ENCODE measurements at regions not wholly inside any gene's neighbourhood (a gene's known extent, or its start where the extent isn't known, plus 50 kb on each side); places are given as distances from the start of the nearest gene placed in this dataset.
"Not testable (repeated sequence)": the region's sequence is repeated elsewhere in the genome, so short reads cannot be mapped to it uniquely, and the experiment has no call there.

DNA sequence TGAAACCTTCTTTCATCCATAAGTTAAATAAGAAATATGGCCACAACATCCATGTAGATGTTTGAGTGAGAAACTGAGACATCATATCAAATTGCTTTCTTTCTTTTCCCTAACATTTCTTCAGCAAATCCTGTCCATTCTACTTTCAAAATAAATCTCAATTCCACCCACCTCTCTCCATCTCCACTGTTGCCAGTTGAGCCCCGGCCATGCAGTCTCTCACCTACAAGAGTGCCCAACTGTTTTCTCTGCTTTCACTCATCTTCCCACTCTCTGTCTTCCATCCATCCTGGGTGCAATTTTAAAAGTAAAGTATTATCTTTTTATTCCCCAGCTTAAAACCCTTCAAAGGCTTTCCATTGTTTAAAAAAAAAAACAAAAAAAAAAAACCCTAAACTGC, 260.4 kb downstream of the DEPDC1B start:
- no peak for DNase-seq

DNA sequence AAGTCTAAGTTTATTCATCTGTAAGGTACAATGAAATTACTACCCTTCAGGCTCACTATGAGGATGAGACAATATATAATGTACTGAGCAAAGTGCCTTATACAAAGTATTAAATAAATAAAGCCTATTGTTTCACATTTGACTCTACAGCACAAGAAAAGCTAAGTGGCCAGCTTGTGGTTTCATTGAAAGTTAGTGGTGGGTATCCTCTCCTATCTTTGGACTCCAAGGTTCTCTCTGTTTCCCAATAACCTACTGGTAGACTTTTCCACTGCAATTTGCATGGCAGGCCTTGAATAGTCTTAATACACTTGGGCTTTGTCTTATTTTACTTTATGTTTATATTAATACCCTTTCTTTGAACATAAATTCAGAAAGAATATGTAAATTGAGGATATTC, 262.7 kb downstream of the DEPDC1B start:
- no peak for DNase-seq

DNA sequence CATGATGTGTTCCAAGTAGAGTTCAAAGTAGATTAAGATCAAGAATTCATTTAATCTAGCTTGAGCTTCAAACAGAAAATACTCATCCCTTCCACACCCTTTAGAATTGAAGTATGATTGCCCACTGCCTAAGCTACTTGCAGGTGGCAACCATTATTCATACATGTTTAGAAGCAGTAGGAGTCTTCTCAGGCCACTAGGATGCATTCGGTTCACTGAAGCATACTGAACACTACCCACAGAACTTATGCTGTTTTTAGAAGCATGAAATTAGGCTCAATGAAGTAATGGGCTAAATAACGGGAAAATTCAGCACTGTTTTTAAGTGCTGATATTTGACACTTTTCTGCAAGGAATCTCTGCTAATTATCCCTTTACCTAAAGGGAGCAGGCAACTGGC, 263.4 kb downstream of the DEPDC1B start:
- DNase-seq = no peak

DNA sequence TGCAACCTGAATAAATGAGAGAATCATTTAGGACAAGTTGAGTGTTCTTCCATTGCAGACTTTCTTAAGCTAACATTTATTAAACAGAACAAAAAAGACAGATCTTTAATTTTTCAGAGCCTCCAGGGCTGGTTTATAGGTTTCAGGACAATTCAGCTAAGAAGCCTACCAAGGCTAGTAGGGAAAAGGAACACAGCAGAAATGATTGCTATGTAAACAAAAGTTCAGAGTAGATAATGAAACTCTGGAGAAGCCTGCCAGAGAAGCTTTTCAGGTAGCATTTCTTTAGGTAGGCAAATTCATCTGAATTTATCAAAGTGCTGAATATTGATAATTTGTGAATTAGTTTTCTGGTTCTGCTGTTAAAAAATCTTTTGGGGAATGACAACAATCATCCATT, 264.2 kb downstream of the DEPDC1B start:
- no peak for DNase-seq

DNA sequence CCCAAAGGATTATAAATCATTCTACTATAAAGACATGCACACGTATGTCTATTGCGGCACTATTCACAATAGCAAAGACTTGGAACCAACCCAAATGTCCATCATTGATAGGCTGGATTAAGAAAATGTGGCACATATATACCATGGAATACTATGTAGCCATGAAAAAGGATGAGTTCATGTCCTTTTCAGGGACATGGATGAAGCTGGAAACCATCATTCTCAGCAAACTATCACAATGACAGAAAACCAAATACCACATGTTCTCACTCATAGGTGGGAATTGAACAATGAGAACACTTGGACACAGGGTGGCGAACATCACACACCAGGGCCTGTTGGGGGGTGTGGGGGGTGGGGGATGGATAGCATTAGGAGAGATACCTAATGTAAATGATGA, 273.8 kb downstream of the DEPDC1B start:
- DNase-seq = not testable (repeated sequence)

DNA sequence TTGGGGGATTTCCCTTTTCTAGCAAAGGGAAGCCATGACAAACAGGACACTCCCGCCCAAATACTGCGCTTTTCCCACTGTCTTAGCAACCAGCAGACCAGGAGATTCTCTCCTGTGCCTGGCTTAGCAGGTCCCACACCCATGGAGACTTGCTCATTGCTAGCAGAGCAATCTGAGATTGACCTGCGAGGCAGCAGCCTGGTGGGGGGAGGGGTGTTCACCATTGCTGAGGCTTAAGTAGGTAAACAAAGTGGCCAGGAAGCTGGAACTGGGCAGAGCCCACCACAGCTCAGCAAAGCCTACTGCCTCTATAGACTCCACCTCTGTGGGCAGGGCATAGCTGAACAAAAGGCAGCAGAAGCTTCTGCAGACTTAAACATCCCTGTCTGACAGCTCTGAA, 279.2 kb downstream of the DEPDC1B start:
- DNase-seq = not testable (repeated sequence)

DNA sequence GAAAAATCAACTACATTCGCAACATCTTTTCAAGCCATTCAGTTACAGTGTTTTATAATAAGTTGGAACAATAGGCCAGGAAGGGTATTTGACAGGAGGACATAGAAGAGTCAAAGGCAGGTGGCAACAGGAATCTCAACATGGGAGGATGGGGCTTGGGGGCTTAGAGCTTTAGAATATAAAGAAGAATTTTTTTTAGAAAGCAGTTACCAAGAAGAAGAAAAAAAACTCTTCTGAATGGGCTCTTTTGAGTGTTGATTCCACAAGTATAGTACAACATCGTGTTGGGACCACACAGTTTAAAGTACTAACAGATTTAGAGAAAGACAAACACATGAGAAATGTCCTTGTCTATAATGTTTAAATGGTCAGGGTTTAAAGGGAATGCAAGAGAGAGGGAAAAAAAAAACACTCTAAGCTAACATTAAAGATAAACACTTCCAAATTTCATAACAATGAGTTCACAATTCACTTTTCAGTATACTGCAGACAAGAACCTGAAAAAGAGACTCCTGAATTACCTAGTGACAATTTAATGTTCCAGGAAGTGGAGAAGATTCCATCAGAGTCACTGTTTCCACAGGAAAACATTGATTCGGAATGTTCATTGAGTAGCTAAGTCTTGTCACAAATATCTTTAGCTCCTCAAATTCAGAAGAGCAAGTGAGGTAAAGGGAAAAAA, 282.3 kb downstream of the DEPDC1B start:
- DNase-seq = no peak

DNA sequence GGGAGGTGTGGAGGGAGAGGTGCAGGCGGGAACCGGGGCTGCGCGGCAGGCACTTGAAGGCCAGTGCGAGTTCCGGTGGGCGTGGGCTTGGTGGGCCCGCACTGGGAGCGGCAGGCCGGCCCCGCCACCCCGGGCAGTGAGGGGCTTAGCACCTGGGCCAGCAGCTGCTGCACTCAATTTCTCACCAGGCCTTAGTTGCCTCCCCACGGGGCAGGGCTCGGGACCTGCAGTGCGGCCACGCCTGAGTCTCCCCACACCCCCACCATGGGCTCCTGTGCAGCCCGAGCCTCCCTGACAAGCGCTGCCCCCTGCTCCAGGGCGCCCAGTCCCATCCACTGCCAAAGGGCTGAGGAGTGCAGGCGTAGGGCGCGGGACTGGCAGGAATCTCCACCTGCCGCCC, 284.5 kb downstream of the DEPDC1B start:
- DNase-seq = no peak

DNA sequence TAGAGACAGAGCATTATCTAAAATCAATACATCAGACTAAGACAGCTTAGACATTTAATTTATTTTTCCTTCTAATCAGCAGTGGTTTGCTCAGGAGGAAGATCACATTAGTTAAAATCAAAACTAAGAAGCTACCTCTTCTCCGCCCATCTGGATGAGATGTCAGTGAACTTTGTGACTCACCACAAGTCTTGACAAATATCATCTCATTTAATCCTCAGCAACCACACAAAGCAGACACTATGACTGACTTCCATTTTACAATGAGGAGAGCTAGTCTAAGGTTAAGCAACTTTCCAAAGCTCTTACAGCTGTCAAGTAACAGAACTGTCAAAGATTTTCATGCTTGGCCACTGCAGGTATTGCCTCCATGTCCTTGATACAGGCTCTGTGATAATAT, 289.5 kb downstream of the DEPDC1B start:
- DNase-seq = no peak

DNA sequence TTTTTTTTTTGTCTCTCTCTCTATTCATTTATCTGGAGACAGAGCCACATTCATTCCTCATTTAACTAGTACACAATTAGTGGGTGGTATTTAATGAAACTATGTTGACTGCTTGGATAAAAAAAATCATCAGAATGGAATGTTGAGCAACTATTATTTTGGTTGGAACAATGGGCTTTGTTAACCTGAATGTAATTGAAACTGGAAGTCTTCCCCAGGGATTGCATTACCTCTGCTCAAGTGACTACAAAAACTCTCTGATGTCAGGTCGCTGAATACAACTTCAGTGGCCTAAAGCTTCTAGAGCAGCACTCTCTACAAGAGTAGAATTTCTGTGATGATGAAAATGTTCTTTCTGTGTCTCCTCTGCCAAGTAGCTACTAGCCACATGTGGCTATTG, 295.8 kb downstream of the DEPDC1B start:
- no peak for DNase-seq

DNA sequence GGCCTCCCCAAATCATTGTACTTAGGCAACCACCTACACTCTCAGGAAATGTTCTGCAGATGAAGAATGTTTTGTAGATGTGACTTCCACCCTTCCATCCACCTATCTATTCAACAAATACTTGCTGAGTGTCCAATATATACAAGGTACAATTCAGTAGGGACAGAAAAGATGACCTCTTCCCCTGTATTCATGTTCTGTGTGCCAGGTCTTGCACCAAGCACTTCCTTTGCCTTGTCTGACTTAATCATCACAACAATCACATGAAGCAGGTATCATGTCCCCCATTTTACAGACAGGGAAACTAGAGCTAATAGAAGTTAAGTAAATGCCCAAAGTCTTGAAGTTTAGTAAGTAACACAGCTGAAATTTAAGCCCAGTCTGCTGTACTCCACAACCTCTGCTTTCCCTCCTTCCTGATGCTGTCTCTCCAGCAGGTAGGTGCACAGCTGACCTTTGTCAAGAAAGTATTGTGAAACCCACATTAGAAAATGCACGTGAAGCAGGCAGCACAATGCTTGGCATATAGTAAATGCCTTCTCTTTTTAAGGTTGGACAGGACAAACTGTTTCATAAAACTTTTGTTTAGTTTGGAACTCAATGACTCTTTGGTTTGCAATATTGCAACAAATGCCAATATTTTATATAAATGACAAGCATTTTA, 296.5 kb downstream of the DEPDC1B start:
- DNase-seq = no peak

DNA sequence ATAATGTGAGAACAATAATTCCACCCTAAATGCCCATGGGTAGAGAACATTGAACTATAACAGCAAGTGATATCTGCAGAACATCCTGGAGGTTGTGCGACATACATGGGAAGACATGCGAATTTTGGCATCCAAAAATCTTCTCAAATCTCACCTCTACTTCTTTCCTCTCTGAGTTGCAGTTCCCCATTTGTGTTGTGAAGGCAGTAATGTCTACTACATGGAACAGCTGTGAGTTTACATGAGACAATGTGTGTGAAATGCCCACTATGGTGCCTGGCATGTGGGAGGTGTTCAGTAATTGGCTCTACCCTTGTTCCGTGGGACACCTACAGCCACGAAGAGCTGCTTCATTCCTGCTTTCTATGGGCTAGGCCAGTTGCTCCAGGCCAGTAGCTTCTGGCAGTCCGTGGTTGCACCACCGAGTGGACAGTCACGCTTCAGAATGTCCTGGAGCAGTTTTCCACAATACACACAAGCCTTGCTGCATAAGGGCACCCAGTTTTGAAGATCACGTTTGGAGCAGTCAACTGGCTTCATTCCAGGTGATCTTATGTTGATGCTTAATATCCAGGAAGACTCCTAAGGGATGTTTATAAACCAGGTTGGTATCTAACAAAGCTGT, 297.7 kb downstream of the DEPDC1B start:
- DNase-seq = no peak

DNA sequence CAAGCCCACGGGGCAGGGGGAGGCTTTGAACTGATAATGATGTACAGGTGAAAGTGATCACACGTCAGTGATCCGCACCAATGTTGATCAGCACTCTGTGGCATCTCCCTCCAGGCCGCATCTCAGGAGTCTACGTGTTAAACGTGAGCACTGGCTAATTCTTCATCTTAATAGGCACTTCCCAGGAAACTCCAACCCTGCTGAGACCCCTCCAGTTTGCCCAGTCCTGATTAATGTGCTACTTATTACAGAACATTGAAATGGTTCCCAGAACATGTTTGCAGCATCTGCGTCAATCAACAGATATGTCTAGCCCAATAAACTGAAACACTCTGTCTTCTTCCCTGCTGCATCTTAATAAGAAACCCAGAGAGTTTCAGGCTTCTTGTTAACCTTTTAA, 298.4 kb downstream of the DEPDC1B start:
- no peak for DNase-seq

DNA sequence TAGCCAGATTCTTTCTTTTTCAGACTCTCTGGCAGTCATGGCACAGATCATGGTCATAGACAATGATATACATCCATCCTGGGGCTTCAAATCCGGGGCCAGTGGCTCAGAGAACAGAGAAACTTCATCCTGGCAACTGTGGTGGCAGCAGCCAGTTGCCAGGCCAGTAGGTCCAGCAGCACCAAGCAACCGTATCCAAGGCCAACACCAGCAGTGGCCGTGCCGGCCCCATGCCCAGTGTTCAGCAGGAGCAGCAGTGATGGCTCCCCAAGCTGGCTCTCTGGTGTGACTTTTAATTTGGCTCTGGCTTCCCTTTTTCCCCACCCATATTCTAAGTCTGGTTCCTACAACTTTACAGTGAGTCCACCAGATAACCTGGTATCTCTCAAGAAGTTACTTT, 300.5 kb downstream of the DEPDC1B start:
- DNase-seq = no peak

DNA sequence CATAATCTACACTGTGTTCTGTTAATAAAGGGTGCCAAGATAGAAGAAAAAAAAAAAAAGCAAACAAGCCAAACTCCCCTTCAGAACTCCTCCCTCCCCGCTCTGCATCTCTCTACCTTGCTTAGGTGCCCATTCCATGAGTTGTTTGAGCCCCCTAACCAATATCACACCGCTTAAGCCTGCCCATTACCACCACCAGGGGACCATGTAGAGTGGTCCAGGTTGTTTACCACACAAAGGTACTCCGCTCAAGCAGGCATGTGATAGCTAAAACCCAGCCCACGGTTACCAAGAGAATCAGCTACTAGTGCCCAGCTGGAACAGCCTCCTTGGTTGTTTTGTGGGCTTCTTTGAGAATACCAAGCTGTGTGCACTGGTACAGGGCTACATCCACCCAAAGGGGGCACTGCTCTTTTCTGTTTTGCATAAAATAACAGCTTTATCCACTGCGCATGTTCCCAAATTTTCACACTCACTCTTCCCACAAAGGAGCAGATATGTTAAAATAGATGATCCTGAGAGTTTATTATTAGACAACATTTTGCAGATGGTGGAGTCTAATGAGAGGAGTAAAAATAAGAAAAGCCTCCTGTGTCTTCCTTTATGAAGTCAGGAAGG, 304.1 kb downstream of the DEPDC1B start:
- no peak for DNase-seq

DNA sequence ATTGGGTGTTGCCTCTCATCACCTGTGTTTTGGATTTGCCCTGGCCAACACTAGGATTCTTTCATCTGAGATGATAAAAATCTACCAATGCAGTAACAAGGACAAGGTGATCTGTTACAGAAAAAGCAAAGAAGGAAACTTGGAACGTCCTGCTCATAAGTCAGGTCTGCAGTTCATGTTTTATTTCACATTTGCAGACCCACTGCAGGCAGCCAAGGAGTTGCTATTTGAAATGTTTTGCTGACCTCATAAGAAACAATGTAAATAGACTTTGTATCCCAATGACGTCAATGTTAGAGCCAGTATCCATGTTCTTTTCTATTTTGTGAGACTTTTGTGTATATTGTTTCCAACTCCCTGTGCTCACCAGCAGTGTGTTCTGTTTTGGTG, 312.9 kb downstream of the DEPDC1B start:
- no peak for DNase-seq

DNA sequence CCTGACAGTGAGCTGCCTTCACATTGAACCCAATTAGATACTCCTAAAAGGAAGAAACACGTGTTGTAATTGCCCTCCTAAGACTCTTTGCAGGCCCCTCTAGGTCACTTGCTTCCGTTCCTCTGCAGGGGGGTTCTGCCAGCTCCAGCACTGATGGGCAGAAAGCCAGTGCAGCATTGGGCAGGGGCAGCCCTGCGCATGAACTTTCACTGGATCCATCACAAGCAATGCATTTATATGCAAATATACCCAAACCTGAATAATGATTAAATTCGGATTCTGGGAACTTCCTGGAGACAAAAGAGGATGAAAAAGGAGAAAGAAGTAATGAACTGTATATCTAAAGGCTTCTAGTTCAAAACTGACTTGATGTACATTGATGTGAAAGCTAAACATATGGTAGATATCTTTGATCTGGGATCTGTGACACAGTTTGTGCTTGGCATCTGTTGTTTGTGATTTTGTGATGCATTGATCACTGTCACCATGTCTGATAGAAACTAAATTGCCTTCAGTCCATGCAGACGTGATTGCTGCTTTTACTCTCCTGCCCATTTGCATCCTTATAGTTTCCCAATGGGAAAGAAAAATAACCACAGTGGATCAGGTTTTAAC, 313.4 kb downstream of the DEPDC1B start:
- DNase-seq = no peak

DNA sequence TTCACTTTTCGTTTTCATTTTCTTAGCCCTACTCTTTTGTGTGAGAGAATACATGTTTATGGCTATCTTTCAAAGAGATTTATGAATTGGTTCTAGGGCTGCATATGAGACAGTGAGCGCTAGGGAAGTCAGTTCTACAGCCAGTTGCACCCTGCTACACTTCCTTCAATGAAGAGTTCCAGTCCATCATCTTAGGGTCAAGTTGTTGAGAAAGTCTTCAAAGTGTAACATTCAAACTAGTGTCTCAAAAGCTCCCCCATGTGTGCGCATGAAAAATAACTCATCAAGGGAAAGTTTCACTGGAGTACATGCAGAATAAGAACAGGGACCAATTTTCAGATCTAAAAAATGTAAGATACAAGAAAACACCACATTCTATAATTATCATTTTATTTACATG, 317.2 kb downstream of the DEPDC1B start:
- peak; percentile 29 for DNase-seq

DNA sequence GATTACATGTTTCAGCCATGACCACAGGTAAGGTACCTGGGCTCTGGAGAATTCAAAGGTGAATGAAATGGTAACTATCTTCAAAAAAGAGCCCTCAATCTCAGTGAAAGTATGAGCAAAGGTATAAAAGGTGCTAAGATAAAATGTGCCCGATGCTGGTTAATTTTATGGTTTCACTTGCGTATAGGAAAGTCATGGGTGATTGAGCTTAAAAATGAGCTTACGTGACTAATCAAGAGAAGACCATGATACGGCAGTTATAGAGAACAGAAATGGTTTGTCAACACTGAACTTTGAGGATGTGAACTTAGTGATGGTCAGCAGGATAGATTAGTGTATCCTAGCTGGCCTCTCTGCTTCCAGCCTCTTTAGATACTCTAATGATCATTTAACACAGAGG, 320.1 kb downstream of the DEPDC1B start:
- DNase-seq = no peak

DNA sequence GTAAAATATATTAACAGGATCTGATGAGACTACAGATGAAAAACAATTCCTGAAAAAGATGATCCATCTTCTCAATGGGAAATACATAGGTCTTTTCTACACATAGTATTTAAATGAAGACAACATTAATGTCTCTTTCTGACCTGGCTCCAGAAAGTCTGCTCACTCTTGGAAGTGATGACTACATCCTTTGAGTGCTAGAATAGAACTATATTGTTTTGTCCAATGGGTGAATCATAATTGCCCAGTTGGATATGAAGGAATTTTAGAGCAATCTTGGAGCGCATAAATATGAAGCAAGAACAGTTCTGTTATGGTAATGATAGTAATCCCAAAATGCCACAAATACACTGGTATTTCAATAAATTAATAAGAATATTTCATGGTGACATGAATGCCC, 322.1 kb downstream of the DEPDC1B start:
- no peak for DNase-seq

DNA sequence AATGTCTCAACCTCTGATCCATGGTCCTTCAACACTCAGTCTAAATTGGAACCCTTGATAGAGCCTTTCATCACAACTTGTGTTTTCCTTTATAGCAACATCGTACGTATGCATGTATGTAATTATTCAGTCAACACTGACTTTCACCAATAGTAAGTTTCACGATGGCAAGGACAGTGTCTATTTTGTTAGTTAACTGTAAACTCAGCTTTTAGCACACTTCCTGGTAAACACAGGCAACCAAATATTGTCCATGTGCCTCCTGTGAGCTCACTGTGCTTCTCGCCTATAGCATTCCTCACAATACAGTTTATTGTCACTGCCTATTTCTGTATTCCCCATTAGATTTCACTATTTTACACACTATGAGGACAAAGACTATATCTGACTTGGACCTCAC, 323.1 kb downstream of the DEPDC1B start:
- DNase-seq = no peak

DNA sequence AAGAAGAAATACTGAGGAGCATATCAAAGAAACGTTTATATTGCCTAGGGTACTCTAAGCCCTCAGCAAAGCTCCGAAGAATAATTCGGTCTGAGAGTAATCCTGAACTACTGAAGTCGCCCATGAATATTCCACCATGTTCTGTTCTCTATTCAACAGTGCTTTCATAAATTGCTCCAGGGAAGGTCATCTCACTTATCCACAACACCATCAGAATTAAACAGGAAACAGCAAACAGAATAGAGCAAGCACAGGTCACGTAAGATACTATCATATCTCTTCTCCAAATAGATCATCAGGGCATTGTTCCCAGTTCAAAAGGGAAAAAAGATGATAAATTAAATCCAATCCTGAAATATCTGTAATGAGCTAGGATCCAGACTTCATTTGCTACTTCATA, 325.6 kb downstream of the DEPDC1B start:
- DNase-seq = no peak

DNA sequence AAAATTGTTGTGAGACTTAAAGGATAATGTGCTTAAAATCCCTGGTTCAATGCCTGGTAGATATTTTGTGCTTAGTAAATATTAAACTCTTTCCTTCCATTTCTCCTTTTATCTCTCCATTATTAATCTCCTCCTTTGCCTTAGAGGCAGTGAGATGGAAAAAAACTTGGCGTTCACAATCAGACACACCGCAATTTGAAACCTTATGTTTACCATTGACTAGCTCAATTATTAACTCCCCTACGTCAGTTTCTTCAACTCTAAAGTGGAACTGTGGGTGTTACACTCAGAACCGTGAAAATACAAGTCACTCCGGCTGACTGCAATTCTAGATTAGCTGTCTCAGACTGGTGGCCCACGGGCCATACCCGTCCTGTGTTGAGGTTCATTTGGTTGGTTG, 327.2 kb downstream of the DEPDC1B start:
- DNase-seq = no peak

DNA sequence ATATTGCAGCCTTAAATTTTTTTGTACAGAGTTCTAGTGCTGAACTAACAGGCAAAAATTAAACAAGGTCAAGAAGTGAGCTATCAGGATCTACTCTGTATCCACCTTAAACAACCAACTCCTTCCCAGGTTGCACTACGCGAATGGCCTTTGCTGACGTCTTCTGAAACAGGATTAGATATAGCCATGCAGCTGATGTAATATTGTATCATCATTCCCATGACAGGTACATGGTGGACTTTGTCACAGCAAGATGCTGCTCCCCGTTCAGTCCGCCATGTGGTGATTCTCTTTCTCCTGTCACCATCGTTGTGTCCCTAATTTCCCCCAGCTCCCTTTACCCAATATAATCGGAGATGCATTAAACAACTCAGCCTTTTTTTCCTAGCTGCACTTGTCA, 328.9 kb downstream of the DEPDC1B start:
- DNase-seq = no peak

Data from NCI-H69 (cell line).